Astrocyte of the spinal cord (primary cell): ENCODE measurements at regions not wholly inside any gene's neighbourhood (a gene's known extent, or its start where the extent isn't known, plus 50 kb on each side); places are given as distances from the start of the nearest gene placed in this dataset.

Experiments
- DNase-seq: peaks from one replicate; pipeline ENCODE4 v3.0.0; 2011; ENCODE audit warnings: low read depth, low spot score
- H3K4me3 ChIP-seq: 2 replicates; pipeline ENCODE4 v1.5.1; 2011; ENCODE audit warnings: low read depth, mild to moderate bottlenecking, low read length, moderate library complexity
- in situ Hi-C: cut with HindIII; loops from 2 replicates; pipeline ENCODE4 v1.10.0; 2017; ENCODE audit warnings: low sequenced_read_pairs
- TF ChIP-seq, protein P1 (sequence below): IDR thresholded peaks from 2 replicates; pipeline ENCODE4 v1.5.1; 2012; ENCODE audit warnings: low read depth, mild to moderate bottlenecking, low read length, inconsistent platforms

DNA sequence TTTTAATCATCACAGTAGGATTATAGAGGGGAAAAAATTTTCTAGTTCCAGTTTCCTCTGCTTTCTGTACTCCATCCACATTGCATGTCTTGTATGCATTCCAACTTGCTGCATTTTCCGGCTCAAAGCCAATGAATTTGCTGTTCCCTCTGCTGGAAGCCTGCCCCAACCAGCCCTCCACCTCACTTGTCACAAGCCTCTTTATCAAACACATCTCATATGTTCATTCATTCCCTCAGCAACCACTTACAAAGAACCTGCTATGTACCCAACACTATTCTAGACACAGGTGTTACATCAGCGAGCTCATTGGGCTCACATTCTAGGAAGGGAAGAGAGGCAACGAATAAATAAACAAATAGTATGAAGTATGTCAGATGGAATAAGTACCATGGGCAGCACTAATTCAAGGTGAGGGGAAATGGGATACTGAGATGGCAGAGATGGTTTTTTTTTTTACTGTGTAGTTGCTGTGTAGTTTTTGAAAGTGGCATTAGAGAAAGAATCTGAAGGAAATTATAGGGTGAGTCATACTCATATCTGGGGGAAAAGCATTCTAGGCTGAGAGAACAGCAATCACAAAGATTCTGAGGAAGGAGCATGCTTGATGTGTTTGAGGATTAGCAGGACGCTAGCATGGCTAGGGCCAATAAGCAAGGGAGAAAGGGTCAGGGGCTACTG is 332.5 kb downstream of the PDGFC start:
- in situ Hi-C loops, result no loop called here
- no peak overlapping the region for H3K4me3 ChIP-seq
- TF ChIP-seq, protein P1, sequence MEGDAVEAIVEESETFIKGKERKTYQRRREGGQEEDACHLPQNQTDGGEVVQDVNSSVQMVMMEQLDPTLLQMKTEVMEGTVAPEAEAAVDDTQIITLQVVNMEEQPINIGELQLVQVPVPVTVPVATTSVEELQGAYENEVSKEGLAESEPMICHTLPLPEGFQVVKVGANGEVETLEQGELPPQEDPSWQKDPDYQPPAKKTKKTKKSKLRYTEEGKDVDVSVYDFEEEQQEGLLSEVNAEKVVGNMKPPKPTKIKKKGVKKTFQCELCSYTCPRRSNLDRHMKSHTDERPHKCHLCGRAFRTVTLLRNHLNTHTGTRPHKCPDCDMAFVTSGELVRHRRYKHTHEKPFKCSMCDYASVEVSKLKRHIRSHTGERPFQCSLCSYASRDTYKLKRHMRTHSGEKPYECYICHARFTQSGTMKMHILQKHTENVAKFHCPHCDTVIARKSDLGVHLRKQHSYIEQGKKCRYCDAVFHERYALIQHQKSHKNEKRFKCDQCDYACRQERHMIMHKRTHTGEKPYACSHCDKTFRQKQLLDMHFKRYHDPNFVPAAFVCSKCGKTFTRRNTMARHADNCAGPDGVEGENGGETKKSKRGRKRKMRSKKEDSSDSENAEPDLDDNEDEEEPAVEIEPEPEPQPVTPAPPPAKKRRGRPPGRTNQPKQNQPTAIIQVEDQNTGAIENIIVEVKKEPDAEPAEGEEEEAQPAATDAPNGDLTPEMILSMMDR, result no peak
- DNase-seq, result peak; percentile 82

GRCh38 chr4:156638334-156638733 is 333.3 kb downstream of the PDGFC start:
- H3K4me3 ChIP-seq, result no peak overlapping the region
- DNase-seq, result peak; percentile 57
- in situ Hi-C loops, result no loop called here
- TF ChIP-seq, protein P1, result no peak

DNA sequence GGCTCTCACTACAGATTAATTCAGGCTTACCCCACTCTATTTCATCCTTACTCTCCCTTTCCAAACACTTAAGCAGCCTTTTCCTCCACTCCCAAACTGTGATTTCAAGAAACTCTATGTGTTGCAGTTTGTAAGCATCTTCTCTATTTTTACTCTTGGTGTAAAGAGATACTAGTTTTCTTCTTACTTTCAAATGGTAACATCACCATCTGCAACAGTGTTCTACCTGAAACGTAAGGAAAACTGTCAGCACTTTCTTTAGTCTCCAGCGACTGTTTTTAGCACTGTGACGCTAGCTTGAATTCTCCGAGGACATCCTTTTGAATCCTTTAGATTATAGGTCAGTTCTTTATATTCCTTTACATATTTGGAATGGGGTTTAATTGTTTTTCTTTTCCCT is 335.2 kb downstream of the PDGFC start:
- TF ChIP-seq, protein P1, result no peak
- in situ Hi-C loops, result no loop called here
- H3K4me3 ChIP-seq, result no peak overlapping the region
- no peak for DNase-seq

DNA sequence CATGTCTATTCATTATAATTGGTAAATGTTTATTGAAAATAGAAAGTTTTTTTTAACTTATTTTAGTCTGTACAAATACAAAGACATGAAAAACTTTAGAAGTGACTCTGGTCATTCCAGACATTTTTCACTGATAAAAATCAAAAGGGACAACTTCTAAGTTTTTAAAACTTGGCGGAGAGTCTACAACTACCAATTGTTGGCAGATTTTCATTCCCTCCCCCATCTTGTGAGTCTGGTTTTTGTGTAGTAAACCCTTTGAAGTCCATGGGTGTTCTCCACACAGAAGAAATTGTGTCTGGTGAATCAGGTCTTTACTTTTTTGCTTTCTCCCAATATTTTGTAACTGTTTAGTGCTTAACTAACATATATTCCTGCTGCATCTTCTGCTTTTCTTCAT is 336.5 kb downstream of the PDGFC start:
- no peak overlapping the region for H3K4me3 ChIP-seq

DNA sequence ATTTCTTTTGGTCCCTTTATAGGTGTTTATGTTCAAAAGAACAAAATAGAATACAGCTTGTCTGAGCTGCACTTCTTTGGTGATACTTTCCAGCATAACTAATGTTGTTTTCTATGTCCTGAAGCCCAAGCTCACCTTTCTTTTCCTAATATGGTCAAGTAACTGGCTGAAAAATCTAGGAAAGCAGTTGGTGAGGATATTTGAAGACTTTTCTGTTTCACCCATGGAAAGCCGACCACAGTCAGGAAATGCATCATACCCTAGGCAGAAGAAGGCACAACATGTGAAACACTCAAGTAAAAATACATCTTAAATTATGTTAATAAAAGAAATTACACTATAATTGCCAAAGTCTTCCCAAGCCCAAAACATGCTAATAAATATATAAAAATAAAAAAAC is 337.0 kb downstream of the PDGFC start:
- peak; percentile 66 for DNase-seq
- TF ChIP-seq, protein P1, result no peak
- in situ Hi-C loops, result no loop called here
- no peak overlapping the region for H3K4me3 ChIP-seq

More for the DNA sequence above, 336.5 kb downstream of the PDGFC start:
- peak; percentile 37 for DNase-seq
- in situ Hi-C loops, result no loop called here
- TF ChIP-seq, protein P1, result no peak

GRCh38 chr4:156633847-156634246 is 337.8 kb downstream of the PDGFC start:
- H3K4me3 ChIP-seq, result no peak overlapping the region
- in situ Hi-C loops, result no loop called here
- TF ChIP-seq, protein P1, result no peak
- DNase-seq, result no peak
